Stimulated activated CD8-positive, alpha-beta memory T cell treated with anti-CD3 and anti-CD28 coated beads, Interleukin-15, amount 100 ng/mL, for 24 hours (primary cell): ENCODE measurements at regions not wholly inside any gene's neighbourhood (a gene's known extent, or its start where the extent isn't known, plus 50 kb on each side); places are given as distances from the start of the nearest gene placed in this dataset.

ENCODE experiments used
- DNase-seq: peaks from one replicate; pipeline ENCODE4 v3.0.0-alpha.2; 2020; ENCODE audit warnings: low read depth

DNA sequence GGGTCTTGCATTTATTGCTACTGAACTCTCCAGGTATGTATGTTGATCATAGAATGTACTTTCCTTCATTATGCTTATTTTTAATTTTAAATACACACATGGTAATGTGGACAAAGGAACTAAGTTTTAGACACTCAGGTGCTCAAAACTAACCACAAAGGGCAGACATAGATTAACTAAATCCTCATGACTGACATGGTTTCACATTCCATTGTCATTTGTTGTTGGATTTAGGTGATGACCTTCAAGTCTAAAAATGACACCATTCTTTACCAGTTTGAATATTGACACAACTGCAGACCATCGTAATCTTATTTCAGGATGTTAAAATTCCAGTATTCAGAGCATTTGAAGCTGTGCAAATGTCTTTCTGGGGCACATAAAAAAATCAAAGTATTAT is 128.4 kb downstream of the BBS10 start:
- no peak for DNase-seq

- no peak for DNase-seq
Measured at GRCh38 chr12:76216585-76217472, 131.4 kb downstream of the BBS10 start.

DNA sequence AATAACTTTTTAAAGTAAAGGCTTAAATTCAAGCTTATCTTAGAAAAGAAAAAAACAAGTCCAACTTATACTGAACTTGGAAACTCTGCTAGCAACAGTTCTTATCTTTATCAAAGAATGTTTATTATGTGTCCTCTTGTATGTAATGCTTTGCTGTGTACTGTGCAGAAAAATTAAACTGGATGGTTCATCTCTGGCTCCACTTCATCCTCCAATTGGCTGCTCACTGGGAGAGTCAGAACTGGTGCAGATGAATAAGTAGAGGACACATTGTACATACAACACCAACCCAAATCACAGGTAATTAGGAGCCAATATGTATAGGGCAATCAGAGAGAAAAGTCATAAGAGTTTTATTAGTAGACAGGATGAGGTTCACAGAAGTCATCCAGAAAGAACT is 123.6 kb upstream of the NAP1L1 start:
- DNase-seq, result no peak

- DNase-seq, result no peak
Measured at GRCh38 chr12:76206677-76207072, 122.2 kb upstream of the NAP1L1 start.

DNA sequence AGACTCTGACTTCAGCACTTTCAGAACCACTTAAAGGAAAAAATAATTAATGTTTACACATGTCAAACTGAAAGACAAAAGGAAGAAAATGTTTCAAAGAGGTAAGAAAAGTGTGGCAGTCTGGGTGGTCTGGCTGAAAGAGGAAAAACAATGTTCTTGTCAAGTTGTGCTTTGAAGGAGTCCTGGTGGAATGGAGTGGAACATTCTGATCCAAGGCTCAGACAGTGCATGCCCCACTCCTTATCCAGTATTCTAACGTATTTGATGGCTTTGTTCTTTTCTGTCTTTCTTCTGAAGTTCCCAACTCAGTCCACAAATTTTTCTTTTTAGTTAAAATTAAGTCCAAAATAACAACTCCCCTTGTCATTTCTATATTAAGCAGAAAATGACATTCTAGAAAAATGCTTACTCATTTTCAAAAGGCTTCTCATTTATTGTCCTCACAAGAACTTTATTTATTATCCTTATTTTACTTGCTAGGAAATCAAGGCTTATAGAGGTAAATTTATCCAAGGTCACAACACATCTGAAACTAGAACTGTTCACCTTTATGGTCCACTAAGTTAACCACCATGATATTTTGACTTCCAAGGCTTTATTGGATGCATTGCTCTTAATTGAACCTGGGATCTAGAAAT is 121.7 kb upstream of the NAP1L1 start:
- DNase-seq, result no peak

DNA sequence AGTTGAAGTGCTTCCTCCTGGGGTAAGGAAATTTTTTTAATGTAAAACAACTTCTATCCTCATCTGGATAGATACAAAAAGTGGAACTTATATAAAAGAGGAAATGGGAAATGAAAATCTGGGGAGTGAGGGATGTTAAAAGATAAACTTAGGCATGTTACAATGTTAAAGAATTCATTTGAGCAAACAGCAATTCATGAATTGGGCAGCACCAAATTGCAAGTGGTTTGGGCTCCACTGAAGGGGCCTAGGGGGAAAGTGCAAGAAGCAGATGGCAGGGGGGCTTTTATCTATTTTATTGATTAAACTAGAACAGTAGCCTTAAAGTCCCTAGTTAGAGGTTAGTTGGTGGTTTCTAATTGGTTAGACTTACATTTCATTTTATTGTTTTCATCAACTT is 118.1 kb upstream of the NAP1L1 start:
- no peak for DNase-seq

DNA sequence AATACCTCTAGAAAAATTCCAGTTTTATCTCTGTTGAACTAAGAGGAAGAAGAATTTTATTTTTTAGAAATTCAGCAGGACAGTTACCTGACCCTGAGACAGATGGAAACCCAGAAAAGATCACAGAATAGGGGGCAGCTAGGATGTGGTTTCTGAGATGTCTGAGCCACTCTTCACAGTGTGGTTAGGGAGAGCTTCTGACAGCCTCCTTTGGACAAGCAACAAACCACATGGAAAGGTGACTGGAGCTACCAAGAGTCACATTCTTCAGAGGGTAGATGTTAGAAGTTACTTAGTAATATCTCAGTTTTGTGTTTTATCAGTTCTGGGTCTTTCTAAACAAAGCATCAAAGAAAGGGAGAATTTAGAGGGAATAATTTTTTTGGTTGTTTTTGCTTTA is 117.3 kb upstream of the NAP1L1 start:
- DNase-seq, result no peak

DNA sequence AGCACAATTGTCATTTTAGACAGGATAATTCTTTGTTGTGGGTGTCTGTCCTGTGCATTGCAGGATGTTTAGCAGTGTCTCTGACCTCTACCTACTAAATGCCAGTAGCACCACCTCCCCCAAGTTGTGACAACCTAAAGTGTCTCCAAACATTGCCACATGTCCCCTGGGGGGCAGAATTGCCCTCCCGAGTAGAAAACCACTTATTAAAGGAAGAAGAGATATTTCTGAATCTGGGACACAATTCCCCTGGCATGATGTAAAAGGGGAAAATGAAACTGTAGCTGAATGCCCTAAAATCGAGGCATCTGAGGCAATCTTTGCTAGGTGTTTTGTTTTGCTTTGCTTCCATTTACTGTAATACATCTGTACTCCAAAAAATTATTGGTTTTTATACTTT is 116.8 kb upstream of the NAP1L1 start:
- no peak for DNase-seq

- DNase-seq, result no peak
Measured at GRCh38 chr12:76199808-76200207, 115.3 kb upstream of the NAP1L1 start.

DNA sequence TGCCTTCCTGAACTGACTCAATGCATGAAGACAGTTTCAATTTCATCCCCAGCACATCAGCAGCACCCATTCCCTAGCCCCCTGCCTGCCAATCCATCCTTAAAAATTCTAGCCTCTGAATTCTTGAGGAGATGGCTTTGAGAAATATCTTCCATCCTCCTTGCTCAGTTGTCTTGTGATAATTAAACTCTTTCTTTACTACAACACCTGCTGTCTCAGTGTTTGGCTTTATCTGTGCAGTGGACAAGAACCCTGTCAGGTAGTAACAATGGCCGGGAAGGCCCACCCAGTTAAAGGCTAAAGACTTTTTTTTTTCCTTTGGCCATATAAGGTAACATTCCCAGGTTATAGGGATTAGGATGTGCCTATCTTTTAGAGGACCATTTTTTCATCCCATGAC is 114.4 kb upstream of the NAP1L1 start:
- DNase-seq, result no peak

- DNase-seq, result no peak
Measured at GRCh38 chr12:76197283-76197682, 112.8 kb upstream of the NAP1L1 start.

GRCh38 chr12:76195920-76196319 is 111.4 kb upstream of the NAP1L1 start:
- no peak for DNase-seq

- no peak for DNase-seq
Measured at GRCh38 chr12:76194724-76195123, 110.2 kb upstream of the NAP1L1 start.

DNA sequence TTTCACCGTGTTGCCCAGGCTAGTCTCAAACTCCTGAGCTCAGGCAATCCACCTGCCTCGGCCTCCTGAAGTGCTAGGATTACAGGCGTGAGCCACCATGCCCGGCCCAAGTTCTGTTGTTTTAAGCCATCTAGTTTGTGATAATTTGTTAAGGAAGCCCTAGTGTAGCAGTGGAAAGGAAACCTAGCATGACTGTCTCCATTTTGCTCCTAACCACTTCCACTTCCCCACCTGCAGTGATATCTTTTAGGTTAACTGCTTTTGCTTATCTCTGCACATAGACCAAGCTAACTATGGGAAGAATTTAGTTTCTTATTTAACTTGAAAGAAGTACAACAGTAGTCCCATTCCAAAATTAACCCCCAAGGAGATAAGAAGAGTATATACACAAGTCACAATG is 109.5 kb upstream of the NAP1L1 start:
- DNase-seq, result no peak

- no peak for DNase-seq
Measured at GRCh38 chr12:76192416-76192815, 107.9 kb upstream of the NAP1L1 start.

DNA sequence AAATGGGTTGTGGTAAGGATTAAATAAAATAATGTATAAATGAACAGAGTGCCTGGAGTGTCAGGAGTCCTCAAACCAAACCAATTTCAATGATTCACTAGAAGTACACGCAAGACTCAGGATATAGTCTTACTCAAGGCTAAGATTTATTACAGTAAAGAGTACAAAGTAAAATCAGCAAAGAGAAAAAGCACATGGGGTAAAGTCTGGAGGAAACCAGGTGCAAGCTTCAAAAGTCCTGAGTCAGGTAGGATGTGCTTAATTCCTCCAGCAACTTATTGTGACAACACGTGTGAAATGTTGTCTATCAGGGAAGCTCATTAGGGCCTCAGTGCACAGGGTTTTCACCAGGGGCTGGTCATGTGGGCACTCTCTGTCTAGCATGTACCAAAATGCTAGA is 105.8 kb upstream of the NAP1L1 start:
- no peak for DNase-seq

GRCh38 chr12:76189851-76190250 is 105.4 kb upstream of the NAP1L1 start:
- DNase-seq, result no peak

- DNase-seq, result no peak
Measured at GRCh38 chr12:76187177-76187576, 102.7 kb upstream of the NAP1L1 start.

DNA sequence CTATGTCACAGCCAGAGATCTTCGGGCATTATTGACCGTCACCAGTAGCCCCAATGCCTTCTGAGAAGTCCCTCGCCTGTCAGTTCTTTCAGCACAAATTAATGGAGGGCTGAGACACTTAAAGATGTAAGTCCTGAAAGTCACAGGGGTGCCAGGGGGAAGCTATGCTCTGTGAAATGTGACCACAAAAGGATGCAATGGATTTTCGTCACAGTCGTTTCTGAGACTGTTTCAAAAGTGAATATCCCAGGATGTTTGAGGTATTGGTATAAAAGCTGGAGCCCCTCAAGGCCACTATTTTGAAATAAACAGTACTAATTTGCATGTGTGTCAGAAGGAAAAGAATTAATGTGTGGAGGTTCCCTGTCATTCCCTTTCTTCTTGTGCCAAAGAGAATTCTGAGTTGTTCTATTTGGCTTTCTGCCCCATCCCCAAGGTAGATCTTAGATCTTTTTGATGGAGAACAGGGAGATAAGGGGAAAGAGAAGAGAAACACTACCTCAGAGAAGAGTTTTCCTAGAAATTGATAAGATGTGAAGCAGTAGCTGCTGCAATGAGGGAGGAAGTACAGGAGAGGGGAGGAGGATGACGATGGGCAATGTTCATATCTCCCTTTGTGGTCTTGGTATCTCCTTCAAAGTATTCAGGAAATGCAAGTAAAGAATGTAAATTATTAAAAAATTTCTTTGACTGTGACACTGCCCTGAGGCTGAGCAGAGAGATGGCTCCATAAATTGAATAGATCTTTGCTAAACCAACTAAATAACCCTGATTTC is 101.8 kb upstream of the NAP1L1 start:
- DNase-seq, result no peak

DNA sequence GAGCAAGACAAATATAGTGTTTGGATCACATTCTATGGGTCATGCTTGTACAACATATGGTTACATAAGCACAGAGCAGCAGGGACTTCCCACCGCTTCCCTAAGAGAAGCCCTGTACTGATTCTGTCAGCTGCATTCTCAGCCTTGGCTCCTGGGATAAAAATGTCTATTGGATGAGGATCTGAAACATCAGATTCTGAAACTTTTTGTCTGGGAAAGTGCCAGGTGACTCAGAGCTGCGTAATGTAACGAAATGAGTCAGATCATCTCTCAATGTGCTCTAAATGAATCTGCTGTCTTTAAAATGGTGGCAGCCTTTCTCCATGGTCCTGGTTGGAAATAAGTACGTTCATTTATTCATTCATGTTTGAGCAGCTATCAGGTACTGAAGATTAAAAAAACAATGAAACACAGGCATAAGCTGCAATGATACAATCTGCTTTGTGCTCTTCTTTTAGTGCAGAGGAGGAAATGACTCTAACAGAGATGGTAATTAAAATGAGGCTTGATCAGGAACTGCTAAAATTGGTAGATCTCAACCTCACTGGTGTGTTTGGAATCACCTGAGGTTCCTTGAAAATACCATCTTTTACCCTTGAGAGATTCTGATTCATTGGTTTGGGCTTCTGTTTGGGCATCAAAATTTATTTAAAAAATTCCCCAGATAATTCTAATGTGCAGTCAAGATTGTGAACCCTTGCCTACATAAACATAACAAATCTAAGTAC is 99.1 kb upstream of the NAP1L1 start:
- DNase-seq, result no peak

DNA sequence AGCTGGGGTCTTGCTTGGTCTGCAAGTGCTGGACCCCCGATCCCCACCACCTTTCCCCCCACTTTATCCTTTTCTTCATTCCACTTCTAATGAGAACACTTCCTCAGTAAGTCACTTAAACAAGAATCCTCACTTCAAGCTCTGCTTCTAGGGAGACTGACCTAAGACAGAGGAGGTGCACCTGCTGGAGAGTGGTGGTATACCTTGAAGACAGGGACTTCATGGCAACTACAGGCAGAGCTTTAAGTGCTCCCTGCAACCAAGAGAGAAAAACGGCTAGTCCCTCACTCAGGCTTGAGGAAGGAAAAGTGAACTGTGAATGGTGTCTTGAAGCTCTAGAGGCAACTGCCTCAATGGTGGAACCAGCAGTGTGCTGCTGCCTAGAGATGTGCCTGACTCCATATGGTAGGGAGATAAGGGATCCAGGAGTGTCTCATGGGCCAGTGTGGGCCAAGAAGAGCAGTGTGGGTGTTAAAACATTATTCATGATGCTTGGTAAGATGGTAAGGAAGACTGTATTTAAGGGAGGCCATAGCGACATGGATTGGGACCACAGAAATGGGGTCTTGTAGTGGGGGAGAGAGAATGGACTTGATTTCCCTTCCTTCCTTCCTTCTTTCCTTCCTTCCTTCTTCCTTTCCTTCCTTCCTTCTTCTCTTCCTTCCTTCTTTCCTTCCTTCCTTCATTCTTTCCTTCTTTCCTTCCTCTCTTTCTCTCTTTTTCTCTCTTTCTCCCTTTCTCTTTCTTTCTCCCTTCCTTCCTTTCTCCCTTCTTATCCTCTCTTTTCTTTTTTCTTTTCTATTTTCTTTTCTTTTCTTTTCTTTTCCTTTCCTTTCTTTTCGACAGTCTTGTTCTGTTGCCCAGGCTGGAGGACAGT is 96.2 kb upstream of the NAP1L1 start:
- DNase-seq, result no peak
